22Rv1 (cell line): ENCODE measurements at regions not wholly inside any gene's neighbourhood (a gene's known extent, or its start where the extent isn't known, plus 50 kb on each side); places are given as distances from the start of the nearest gene placed in this dataset.

Experiments
- CTCF ChIP-seq: fragments of 450-650 bp; IDR thresholded peaks from 2 replicates; pipeline ENCODE4 v1.5.1; 2017; ENCODE audit warnings: mild to moderate bottlenecking
- ZFX ChIP-seq: fragments of 450-650 bp; IDR thresholded peaks from 2 replicates; pipeline ENCODE4 v1.6.1; 2017; ENCODE audit warnings: antibody characterized with exemption, borderline replicate concordance

GRCh38 chr2:88329815-88330603, 122.5 kb downstream of the FOXI3 start:
- no peak for TF ChIP-seq CTCF
- no peak for TF ChIP-seq ZFX
